IPS-NIHi7 (cell line): ENCODE measurements at regions not wholly inside any gene's neighbourhood (a gene's known extent, or its start where the extent isn't known, plus 50 kb on each side); places are given as distances from the start of the nearest gene placed in this dataset.
"Not testable (repeated sequence)": the region's sequence is repeated elsewhere in the genome, so short reads cannot be mapped to it uniquely, and the experiment has no call there.

ENCODE experiments used
- DNase-seq: peaks from one replicate; pipeline ENCODE4 v3.0.0; 2012; ENCODE audit warnings: mixed read lengths; ENCODE audit errors: extremely low spot score

- no peak for DNase-seq
Measured at GRCh38 chr13:38283346-38283745, 66.3 kb upstream of the UFM1 start.

GRCh38 chr13:38265132-38265497 is 84.5 kb upstream of the UFM1 start:
- no peak for DNase-seq

GRCh38 chr13:38264363-38265131 is 85.1 kb upstream of the UFM1 start:
- DNase-seq = no peak

- DNase-seq = no peak
Measured at GRCh38 chr13:38262211-38262610, 87.4 kb upstream of the UFM1 start.

GRCh38 chr13:38255600-38255999 is 94.1 kb upstream of the UFM1 start:
- no peak for DNase-seq

- DNase-seq = no peak
Measured at GRCh38 chr13:38239874-38240273, 109.8 kb upstream of the UFM1 start.

- DNase-seq = no peak
Measured at GRCh38 chr13:38228322-38228721, 121.3 kb upstream of the UFM1 start.

DNA sequence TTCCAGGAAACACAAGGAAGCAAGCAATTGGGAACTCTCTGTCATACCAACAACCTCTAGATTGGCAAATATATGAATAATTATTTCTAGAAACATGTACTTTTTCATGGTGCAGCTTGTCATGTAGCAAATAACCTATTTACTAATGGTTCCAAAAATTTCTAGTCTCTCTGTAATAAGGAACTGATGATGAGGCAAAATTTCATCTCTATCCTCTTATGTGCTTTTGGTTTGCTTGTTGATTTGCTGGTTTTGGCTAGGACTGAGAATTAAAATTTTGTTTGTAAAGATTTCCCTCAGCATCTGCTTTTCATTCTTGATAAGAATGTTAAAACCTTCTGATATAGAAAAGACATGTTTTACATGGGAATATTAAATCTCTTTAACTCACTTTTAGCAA is 123.2 kb upstream of the UFM1 start:
- no peak for DNase-seq

DNA sequence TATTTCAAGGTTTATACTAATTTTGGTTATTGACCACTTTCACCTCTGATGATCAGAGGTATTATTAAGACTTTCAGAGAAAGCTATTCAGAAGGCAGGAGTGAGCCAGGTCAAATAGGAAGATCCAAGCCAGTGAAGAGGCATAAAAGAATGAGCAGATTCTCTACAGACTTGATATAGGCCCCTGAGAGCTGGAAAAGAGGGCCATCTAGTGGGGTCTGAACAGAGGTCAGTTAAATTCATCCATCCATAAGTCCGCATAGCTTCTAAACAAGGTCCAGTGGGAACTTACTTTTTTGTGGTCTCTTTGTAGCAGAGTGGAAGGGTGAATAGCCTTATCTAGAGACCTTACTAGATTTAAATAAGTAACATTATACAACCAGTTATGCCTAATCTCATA is 126.6 kb upstream of the UFM1 start:
- DNase-seq = peak; percentile 36

- DNase-seq = not testable (repeated sequence)
Measured at GRCh38 chr13:38221120-38221519, 128.5 kb upstream of the UFM1 start.

DNA sequence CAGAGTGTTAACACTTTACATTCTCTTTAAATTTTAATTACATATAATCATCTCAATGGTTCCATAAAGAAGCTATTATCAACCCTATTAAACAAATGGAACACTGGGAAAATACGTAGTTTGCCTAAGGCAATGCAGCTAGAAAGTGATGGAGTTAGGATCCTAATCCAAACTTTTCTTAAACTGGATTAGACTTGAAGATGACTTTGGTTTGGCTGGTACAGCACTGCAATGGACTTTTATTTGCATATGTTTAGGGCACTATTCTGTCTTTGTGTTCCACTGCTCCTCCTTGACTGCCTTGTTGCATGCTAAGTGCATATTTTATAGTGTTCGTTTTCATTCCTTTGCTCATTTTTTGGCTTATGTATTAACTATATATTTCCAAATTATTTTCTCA is 133.5 kb upstream of the UFM1 start:
- DNase-seq = no peak

DNA sequence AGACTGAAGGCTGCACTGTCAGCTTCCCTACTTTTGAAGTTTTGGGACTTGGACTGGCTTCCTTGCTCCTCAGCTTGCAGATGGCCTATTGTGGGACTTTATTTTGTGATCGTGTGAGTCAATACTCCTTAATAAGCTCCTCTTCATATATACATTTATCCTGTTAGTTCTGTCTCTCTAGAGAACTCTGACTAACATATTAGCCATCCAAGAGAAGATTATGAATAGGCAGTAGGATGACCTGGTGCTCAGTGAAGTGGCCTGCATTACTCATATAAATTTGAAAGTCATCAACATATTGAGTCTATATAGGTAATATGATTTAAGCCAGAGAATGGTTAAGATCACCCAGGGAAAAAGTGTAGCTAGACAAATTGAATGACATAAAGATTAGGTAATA is 136.3 kb upstream of the UFM1 start:
- no peak for DNase-seq

DNA sequence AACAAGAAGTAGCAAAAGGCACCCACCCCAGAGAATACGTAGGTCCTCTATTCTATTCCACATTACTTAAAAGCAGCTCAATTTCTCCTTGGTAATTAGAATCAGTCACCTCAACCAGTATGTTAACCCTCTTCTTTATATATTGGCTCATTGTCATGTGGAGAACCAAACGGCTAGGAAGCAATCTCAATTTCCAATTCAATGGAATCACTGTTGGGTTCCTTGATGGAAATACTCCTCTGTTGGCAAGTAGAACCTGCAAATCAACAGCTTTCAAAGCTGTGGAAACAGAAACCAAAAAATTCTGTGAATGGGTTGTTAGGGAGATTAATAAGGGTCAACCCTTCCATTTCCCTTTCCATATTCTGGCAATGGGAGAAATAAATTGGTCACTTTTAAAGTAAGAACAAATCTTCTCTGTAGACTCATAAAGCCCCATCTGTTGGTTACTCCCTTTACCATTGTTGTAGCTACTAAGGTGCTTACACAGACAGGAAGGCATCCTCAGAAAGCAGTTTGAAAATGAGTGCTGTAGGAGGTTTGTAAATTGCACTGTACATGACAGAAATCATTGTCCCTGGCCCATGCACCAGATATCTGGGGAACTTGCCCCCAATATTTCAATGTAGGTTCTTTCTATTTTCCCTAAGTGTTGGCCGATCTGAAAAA is 138.6 kb upstream of the UFM1 start:
- peak; percentile 13 for DNase-seq

DNA sequence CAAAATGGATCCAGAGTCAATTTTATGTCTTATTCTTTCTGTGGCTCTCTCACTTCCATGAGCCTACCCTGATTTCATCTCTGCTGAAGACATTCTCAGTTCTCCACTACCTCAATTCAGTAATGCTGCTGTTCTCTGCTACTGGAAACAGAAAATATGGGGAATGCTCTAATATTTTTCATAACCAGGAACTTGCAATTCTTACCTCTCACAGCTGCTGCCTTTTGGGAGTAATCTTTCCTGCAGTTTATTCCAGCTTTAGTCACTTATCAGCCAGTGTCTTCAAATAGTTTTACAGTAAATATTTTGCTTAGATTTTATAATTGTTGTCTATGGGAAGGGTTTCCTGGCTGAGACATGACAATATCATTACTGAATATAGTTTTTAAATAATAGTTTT is 145.1 kb upstream of the UFM1 start:
- no peak for DNase-seq

DNA sequence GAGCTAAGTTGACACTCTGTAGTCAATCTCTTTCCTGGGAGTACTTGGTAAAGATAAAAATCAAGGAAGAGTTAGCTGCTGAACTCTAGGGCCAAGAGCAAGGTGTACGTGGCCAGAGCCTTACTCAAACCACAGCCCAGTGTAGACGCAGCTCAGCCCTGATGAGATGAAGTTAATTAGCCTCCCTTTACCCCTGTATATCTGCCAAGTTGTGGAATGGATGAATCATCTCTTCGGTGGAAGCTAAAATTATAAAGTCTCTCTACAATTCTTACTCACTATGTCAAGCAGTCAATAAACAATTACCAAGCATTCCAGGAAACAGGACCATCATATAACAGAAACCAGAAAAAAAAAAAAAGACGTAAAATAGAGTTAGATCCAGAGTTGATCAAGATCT is 146.9 kb upstream of the UFM1 start:
- no peak for DNase-seq

GRCh38 chr13:38191016-38191415 is 158.6 kb upstream of the UFM1 start:
- DNase-seq = no peak

- DNase-seq = no peak
Measured at GRCh38 chr13:38180670-38181069, 169.0 kb upstream of the UFM1 start.

- no peak for DNase-seq
Measured at GRCh38 chr13:38180126-38180525, 169.5 kb upstream of the UFM1 start.

DNA sequence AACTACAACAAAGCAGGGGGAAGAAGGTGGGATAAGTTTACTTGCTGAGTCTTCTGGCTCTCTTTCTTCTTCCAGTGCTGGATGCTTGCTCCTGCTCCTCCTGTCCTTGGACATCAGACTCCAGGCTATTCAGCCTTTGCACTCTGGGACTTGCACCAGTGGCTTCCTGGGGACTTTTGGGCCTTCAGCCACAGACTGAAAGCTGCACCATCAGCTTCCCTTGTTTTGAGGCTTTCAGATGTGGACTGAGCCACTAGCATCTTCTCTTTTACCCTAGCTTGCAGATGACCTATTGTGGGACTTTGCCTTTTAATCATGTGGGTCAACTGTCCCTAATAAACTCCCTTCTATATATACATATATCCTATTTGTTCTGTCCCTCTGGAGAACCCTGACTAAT is 173.0 kb upstream of the UFM1 start:
- no peak for DNase-seq

GRCh38 chr13:38173403-38173802 is 176.2 kb upstream of the UFM1 start:
- peak; percentile 15 for DNase-seq

GRCh38 chr13:38167164-38167822 is 182.4 kb upstream of the UFM1 start:
- no peak for DNase-seq

DNA sequence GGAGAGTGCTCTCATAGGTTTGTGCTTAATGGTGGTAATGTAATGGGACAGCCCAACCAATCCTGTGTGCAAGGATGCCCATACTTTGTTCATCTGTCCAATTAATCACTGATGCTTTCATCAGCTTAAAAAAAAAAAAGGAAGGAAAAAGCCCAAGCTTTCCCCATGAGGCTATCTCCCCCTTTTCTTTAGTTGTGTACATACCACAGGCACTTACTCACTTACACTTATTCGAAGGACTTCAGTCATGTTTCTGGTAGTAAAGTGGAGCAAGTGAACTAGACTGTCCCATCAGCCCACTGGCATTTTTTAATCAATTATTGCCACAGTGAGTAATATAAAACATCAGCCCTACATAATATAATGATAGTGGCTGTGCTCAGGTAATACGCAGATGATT is 183.5 kb upstream of the UFM1 start:
- no peak for DNase-seq

DNA sequence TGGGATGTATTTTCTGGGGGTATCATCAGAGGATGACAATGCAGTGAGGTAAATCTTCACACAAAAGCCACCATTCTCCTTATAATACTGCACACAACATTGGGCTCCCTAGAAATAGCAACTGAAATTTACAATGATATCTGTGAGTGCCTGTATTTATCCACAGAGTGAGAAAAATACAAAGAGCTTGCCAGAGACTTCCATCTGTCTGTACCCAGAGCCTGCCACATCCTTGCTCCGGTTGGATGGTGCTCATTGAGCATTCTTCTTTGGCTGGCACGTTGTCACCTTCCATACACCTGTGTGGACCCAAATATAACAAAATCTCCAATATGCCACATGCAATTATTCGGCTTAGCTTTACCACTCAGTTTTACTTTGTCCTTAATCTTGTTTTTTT is 189.5 kb upstream of the UFM1 start:
- no peak for DNase-seq
